ENCODE measurements at regions not wholly inside any gene's neighbourhood (a gene's known extent, or its start where the extent isn't known, plus 50 kb on each side); places are given as distances from the start of the nearest gene placed in this dataset.

- Mint-ChIP-seq H3K4me3 (no peak overlapping the region), H3K27me3 (ENCODE audit: low read depth) (no peaks in the 10 kb centered on the region), H3K27ac (no peak overlapping the region), H3K9me3 (no peaks in the 10 kb centered on the region; a peak in 1 of 5 replicates), H3K36me3 (ENCODE audit: insufficient read depth in 1 of 3, low read depth in 3 of 3) (no peaks in the 10 kb centered on the region), H3K4me1 (no peaks in the 10 kb centered on the region)
- Histone ChIP-seq H3K9me3 (ENCODE audit: control insufficient read depth, low read depth, low read length) (no peaks in the 10 kb centered on the region), H3K9ac (ENCODE audit: extremely low read depth, insufficient read length, low read length) (no peak overlapping the region), H3K14ac (ENCODE audit: insufficient read depth, low read length) (no peak overlapping the region), H2AK5ac (ENCODE audit: insufficient read length, low read length) (no peak overlapping the region), H3K18ac (ENCODE audit: insufficient read length, low read depth, low read length) (no peak overlapping the region), H2BK15ac (ENCODE audit: low read depth, low read length) (no peak overlapping the region), H2BK5ac (ENCODE audit: insufficient read length, low read length) (no peak overlapping the region), H2AFZ (ENCODE audit: low read length) (no peak overlapping the region), H4K5ac (ENCODE audit: insufficient read length, low read depth, low read length) (no peak overlapping the region), H4K91ac (ENCODE audit: insufficient read length, low read depth, low read length) (no peak overlapping the region), H3K27me3 (ENCODE audit: insufficient read depth, low read length) (no peaks in the 10 kb centered on the region), H3K27ac (ENCODE audit: insufficient read length, low read depth, low read length) (no peak overlapping the region), H3K4me1 (ENCODE audit: insufficient read depth, low read length) (no peaks in the 10 kb centered on the region), H3K4ac (ENCODE audit: low read depth, low read length) (no peak overlapping the region), H4K8ac (replicated peaks; ENCODE audit: insufficient read length, low read depth, low read length) (no peak overlapping the region), H2BK120ac (ENCODE audit: low read depth, low read length, poor library complexity, severe bottlenecking) (no peak overlapping the region), H3K23me2 (ENCODE audit: insufficient read length, low read depth, low read length, poor library complexity, severe bottlenecking) (no peaks in the 10 kb centered on the region), H3K79me2 (ENCODE audit: insufficient read depth, low read length) (no peaks in the 10 kb centered on the region), H3K23ac (ENCODE audit: insufficient read length, low read depth, low read length) (no peak overlapping the region), H4K20me1 (ENCODE audit: control insufficient read depth, insufficient read depth, insufficient read length) (no peaks in the 10 kb centered on the region), H3K79me1 (ENCODE audit: insufficient read depth, low read depth, low read length, poor library complexity, severe bottlenecking) (no peaks in the 10 kb centered on the region), H3K4me2 (ENCODE audit: insufficient read depth, insufficient read length, low read length) (no peak overlapping the region), H2BK12ac (ENCODE audit: insufficient read length, low read depth, low read length) (no peak overlapping the region), H3K56ac (ENCODE audit: insufficient read length, low read depth, low read length) (no peak overlapping the region), H3T11ph (ENCODE audit: low read length) (no peak overlapping the region), H2BK20ac (ENCODE audit: low read depth, low read length, poor library complexity, severe bottlenecking) (no peak overlapping the region)
- no CpG with 5 or more reads among the region's 2 CpGs for WGBS (ENCODE audit: extremely low coverage, insufficient read length, low lambda C conversion rate)
- TF ChIP-seq CTCF (conservative IDR thresholded peaks at IDR 0.05), result 0 out of 3 replicates have a peak, but pooled peaks have one; percentile 24
- peak; percentile 33 for DNase-seq
Measured at GRCh38 chr5:29960323-29960722, 1233.2 kb upstream of the CDH6 start.

Data from H9 (cell line).